GM21381 (cell line): ENCODE measurements at regions not wholly inside any gene's neighbourhood (a gene's known extent, or its start where the extent isn't known, plus 50 kb on each side); places are given as distances from the start of the nearest gene placed in this dataset.

ENCODE experiments used
- ATAC-seq: cut with Tn5 transposase; IDR thresholded peaks from one replicate; pipeline ENCODE4 v1.9.1; 2021; ENCODE audit warnings: mild to moderate bottlenecking, moderate library complexity; ENCODE audit not compliant: unreplicated experiment

- ATAC-seq, result no peak
Observed at GRCh38 chr13:60798503-60798902, 401.5 kb downstream of the TDRD3 start.

- no peak for ATAC-seq
Observed at GRCh38 chr13:60797112-60797511, 400.1 kb downstream of the TDRD3 start.

GRCh38 chr13:60794751-60795150, 397.7 kb downstream of the TDRD3 start:
- no peak for ATAC-seq

- ATAC-seq, result no peak
Observed at GRCh38 chr13:60790620-60791019, 393.6 kb downstream of the TDRD3 start.

GRCh38 chr13:60788156-60788829, 391.3 kb downstream of the TDRD3 start:
- ATAC-seq, result no peak

- ATAC-seq, result no peak
Observed at GRCh38 chr13:60787083-60787482, 390.1 kb downstream of the TDRD3 start.

GRCh38 chr13:60772726-60773125, 375.7 kb downstream of the TDRD3 start:
- no peak for ATAC-seq

GRCh38 chr13:60765700-60766411, 368.8 kb downstream of the TDRD3 start:
- ATAC-seq, result no peak

GRCh38 chr13:60759499-60759898, 362.5 kb downstream of the TDRD3 start:
- ATAC-seq, result no peak

- ATAC-seq, result no peak
Observed at GRCh38 chr13:60758637-60759036, 361.6 kb downstream of the TDRD3 start.

- ATAC-seq, result no peak
Observed at GRCh38 chr13:60757501-60758215, 360.6 kb downstream of the TDRD3 start.

GRCh38 chr13:60756306-60756705, 359.3 kb downstream of the TDRD3 start:
- ATAC-seq, result no peak

- ATAC-seq, result no peak
Observed at GRCh38 chr13:60755380-60756163, 358.6 kb downstream of the TDRD3 start.

- ATAC-seq, result no peak
Observed at GRCh38 chr13:60754211-60755090, 357.4 kb downstream of the TDRD3 start.

GRCh38 chr13:60753641-60754040, 356.6 kb downstream of the TDRD3 start:
- no peak for ATAC-seq

GRCh38 chr13:60745343-60745742, 348.3 kb downstream of the TDRD3 start:
- no peak for ATAC-seq

- ATAC-seq, result no peak
Observed at GRCh38 chr13:60733933-60734332, 336.9 kb downstream of the TDRD3 start.

GRCh38 chr13:60727140-60727539, 330.1 kb downstream of the TDRD3 start:
- ATAC-seq, result no peak

GRCh38 chr13:60721063-60721462, 324.0 kb downstream of the TDRD3 start:
- ATAC-seq, result no peak

GRCh38 chr13:60720590-60720989, 323.6 kb downstream of the TDRD3 start:
- ATAC-seq, result no peak
